ENCODE measurements at regions not wholly inside any gene's neighbourhood (a gene's known extent, or its start where the extent isn't known, plus 50 kb on each side); places are given as distances from the start of the nearest gene placed in this dataset.

DNA sequence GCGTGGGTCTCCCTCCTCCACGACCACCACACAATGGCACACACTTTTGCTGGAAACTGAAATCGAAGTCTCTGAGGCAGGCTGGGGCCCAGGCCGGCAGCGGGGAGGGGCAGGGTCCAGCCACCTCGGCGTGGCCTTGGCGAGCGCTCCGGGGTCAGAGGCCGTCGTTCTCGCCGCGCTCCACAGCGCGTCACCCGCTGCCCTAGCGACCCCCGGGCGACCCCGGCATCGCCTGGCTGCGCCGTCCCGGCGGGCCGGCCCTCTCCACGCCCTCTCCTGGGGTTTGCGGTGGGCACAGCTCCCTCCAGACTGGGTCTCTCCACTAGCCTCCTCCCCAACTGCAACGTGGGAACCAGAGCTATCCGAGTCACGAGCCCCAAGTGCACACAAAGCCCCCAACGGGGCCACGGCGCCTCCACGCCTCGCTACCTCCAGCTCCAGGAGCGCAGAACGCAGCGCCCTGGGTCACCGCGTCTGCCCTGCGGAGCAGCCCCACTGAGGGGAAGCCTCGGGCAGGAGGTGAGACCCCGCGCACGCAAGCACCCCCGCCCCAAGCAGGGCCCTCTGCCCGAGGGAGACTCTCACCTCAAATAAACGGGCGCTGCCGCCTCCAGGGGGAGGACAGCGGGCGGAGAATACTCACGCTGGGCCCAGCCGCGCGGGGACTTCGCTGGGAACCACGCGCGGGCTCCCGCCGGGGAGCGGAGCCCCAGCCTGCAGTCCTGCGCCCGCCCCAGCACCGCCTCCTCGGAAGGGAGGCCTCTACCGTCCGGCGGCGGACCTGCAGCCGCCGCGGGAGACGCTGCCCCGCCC lies 134.0 kb upstream of the BARHL2 start:
- Histone ChIP-seq H3K4me1 (ENCODE audit: control insufficient read depth, low read depth, low read length) (no peaks in the 10 kb centered on the region), H3K4me3 (ENCODE audit: low read length) (peak overlapping the region; percentile 48), H3K18ac (ENCODE audit: low read length) (no peak overlapping the region), H2BK15ac (replicated peaks; ENCODE audit: low read depth) (no peak overlapping the region), H3K23ac (ENCODE audit: low read length) (no peak overlapping the region), H2BK120ac (ENCODE audit: low read depth, low read length) (no peak overlapping the region), H3K9ac (ENCODE audit: low read length) (peak overlapping the region; percentile 76), H3K27ac (ENCODE audit: low read depth, low read length) (no peak overlapping the region), H3K4ac (ENCODE audit: low read depth, low read length) (no peak overlapping the region), H2AK5ac (ENCODE audit: low read length) (no peak overlapping the region), H4K5ac (ENCODE audit: low read length) (no peak overlapping the region), H3K36me3 (ENCODE audit: control insufficient read depth, insufficient read depth, low read length) (no peaks in the 10 kb centered on the region), H3K79me1 (ENCODE audit: low read length) (no peaks in the 10 kb centered on the region), H3K27me3 (ENCODE audit: insufficient read depth, low read length, poor library complexity) (peaks cover 4% of the 10 kb centered on the region), H3K4me2 (ENCODE audit: low read length) (peak overlapping the region; percentile 97), H3K79me2 (ENCODE audit: control insufficient read depth, insufficient read depth, low read length) (no peaks in the 10 kb centered on the region), H4K8ac (ENCODE audit: low read depth, low read length) (no peak overlapping the region), H2BK5ac (ENCODE audit: low read length) (no peak overlapping the region), H3K56ac (ENCODE audit: low read length) (peak overlapping the region; percentile 87)
- WGBS (ENCODE audit: extremely low coverage, insufficient coverage, low lambda C conversion rate): no CpG with 5 or more reads among the region's 79 CpGs
- peak; percentile 80 for DNase-seq

DNA sequence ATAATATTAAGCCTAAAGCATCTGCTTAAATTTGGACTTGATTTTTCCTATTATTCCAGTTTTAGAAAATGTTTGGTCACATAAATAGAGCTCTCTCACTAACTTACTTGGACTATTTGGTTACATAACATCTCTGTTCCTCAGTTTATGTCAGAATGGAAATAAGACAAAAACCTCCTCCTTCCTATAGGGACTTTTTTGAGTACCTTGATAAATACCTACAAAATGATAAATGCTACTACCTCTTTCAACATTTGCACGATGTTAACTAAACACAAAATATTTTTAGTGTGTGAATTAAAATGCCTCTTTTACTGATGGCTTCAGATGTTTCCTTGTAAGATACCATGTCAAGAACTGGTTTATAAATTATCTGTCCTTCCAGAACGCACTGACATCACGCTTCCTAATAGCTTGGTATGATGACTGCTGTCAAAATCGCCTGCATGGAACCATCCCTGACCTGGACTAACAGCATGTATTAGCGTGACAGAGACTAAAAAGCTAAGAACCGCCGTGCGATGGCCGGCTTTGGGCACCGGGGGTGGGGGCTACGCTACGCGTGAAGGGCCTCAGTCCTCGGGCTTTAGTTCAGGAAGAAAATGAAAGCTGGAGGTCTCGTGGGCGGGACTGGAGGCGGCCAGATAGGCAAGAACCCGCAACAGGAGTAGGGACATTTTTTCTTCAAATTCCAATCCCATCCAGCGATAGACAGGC lies 133.2 kb upstream of the BARHL2 start:
- H3K4me1 ChIP-seq (ENCODE audit: control insufficient read depth, low read depth, low read length): no peaks in the 10 kb centered on the region
- peak overlapping the region; percentile 87 for H3K56ac ChIP-seq (ENCODE audit: low read length)
- no peak overlapping the region for H3K4ac ChIP-seq (ENCODE audit: low read depth, low read length)
- H3K23ac ChIP-seq (ENCODE audit: low read length): no peak overlapping the region
- H3K79me2 ChIP-seq (ENCODE audit: control insufficient read depth, insufficient read depth, low read length): no peaks in the 10 kb centered on the region
- no peak overlapping the region for H2BK120ac ChIP-seq (ENCODE audit: low read depth, low read length)
- no peak overlapping the region for H3K18ac ChIP-seq (ENCODE audit: low read length)
- H3K27me3 ChIP-seq (ENCODE audit: insufficient read depth, low read length, poor library complexity): peaks cover 4% of the 10 kb centered on the region
- no CpG with 5 or more reads among the region's 19 CpGs for WGBS (ENCODE audit: extremely low coverage, insufficient coverage, low lambda C conversion rate)
- H3K4me2 ChIP-seq (ENCODE audit: low read length): peak overlapping the region; percentile 97
- H4K5ac ChIP-seq (ENCODE audit: low read length): no peak overlapping the region
- no peak overlapping the region for H2AK5ac ChIP-seq (ENCODE audit: low read length)
- no peaks in the 10 kb centered on the region for H3K36me3 ChIP-seq (ENCODE audit: control insufficient read depth, insufficient read depth, low read length)
- no peak overlapping the region for H4K8ac ChIP-seq (ENCODE audit: low read depth, low read length)
- H2BK15ac ChIP-seq (replicated peaks; ENCODE audit: low read depth): no peak overlapping the region
- no peak overlapping the region for H2BK5ac ChIP-seq (ENCODE audit: low read length)
- no peaks in the 10 kb centered on the region for H3K79me1 ChIP-seq (ENCODE audit: low read length)
- H3K9ac ChIP-seq (ENCODE audit: low read length): peak overlapping the region; percentile 76
- H3K27ac ChIP-seq (ENCODE audit: low read depth, low read length): no peak overlapping the region
- peak overlapping the region; percentile 48 for H3K4me3 ChIP-seq (ENCODE audit: low read length)
- DNase-seq: no peak

GRCh38 chr1:90841473-90841872 lies 124.4 kb upstream of the BARHL2 start:
- H3K79me2 ChIP-seq (ENCODE audit: control insufficient read depth, insufficient read depth, low read length): no peaks in the 10 kb centered on the region
- H3K79me1 ChIP-seq (ENCODE audit: low read length): no peaks in the 10 kb centered on the region
- no peaks in the 10 kb centered on the region for H3K36me3 ChIP-seq (ENCODE audit: control insufficient read depth, insufficient read depth, low read length)
- no peak overlapping the region for H2BK120ac ChIP-seq (ENCODE audit: low read depth, low read length)
- H3K27me3 ChIP-seq (ENCODE audit: insufficient read depth, low read length, poor library complexity): peaks cover 51% of the 10 kb centered on the region
- H4K8ac ChIP-seq (ENCODE audit: low read depth, low read length): no peak overlapping the region
- no peak overlapping the region for H3K18ac ChIP-seq (ENCODE audit: low read length)
- no peak overlapping the region for H3K4ac ChIP-seq (ENCODE audit: low read depth, low read length)
- no peak overlapping the region for H3K27ac ChIP-seq (ENCODE audit: low read depth, low read length)
- no peak overlapping the region for H4K5ac ChIP-seq (ENCODE audit: low read length)
- H3K4me3 ChIP-seq (ENCODE audit: low read length): no peak overlapping the region
- peak overlapping the region; percentile 25 for H3K4me2 ChIP-seq (ENCODE audit: low read length)
- no peaks in the 10 kb centered on the region for H3K4me1 ChIP-seq (ENCODE audit: control insufficient read depth, low read depth, low read length)
- no peak overlapping the region for H2BK15ac ChIP-seq (replicated peaks; ENCODE audit: low read depth)
- H3K56ac ChIP-seq (ENCODE audit: low read length): no peak overlapping the region
- WGBS (ENCODE audit: extremely low coverage, insufficient coverage, low lambda C conversion rate): no CpG with 5 or more reads among the region's 21 CpGs
- peak; percentile 36 for DNase-seq
- no peak overlapping the region for H3K9ac ChIP-seq (ENCODE audit: low read length)
- H2AK5ac ChIP-seq (ENCODE audit: low read length): no peak overlapping the region
- no peak overlapping the region for H2BK5ac ChIP-seq (ENCODE audit: low read length)
- H3K23ac ChIP-seq (ENCODE audit: low read length): no peak overlapping the region

DNA sequence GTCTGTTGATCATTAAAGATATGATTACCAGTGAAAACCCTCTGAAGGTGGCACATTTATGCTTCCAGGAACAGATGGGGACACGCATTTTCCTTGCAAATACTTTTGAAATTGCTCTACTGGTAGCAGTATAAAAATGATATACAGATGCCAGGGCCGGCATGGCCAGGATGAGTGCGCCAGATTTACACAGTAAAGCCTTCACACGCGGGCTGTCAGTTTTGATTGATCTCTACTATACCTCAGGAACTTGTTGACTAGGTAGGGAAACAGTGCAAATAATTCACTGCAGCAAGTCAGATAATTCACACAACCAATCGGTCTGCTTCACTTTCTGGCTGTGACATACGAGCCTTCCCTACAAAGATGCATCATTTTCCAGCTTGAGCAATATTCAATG lies 123.2 kb upstream of the BARHL2 start:
- H2AK5ac ChIP-seq (ENCODE audit: low read length): no peak overlapping the region
- H3K23ac ChIP-seq (ENCODE audit: low read length): no peak overlapping the region
- H2BK120ac ChIP-seq (ENCODE audit: low read depth, low read length): no peak overlapping the region
- no peak overlapping the region for H3K27ac ChIP-seq (ENCODE audit: low read depth, low read length)
- no peak overlapping the region for H3K4ac ChIP-seq (ENCODE audit: low read depth, low read length)
- H2BK15ac ChIP-seq (replicated peaks; ENCODE audit: low read depth): no peak overlapping the region
- H3K18ac ChIP-seq (ENCODE audit: low read length): no peak overlapping the region
- H4K8ac ChIP-seq (ENCODE audit: low read depth, low read length): no peak overlapping the region
- WGBS (ENCODE audit: extremely low coverage, insufficient coverage, low lambda C conversion rate): no CpG with 5 or more reads among the region's 7 CpGs
- no peak overlapping the region for H3K56ac ChIP-seq (ENCODE audit: low read length)
- no peaks in the 10 kb centered on the region for H3K79me2 ChIP-seq (ENCODE audit: control insufficient read depth, insufficient read depth, low read length)
- no peak for DNase-seq
- H3K79me1 ChIP-seq (ENCODE audit: low read length): no peaks in the 10 kb centered on the region
- no peak overlapping the region for H3K4me2 ChIP-seq (ENCODE audit: low read length)
- no peaks in the 10 kb centered on the region for H3K36me3 ChIP-seq (ENCODE audit: control insufficient read depth, insufficient read depth, low read length)
- no peak overlapping the region for H3K9ac ChIP-seq (ENCODE audit: low read length)
- no peak overlapping the region for H3K4me3 ChIP-seq (ENCODE audit: low read length)
- H3K4me1 ChIP-seq (ENCODE audit: control insufficient read depth, low read depth, low read length): peaks cover 4% of the 10 kb centered on the region
- no peak overlapping the region for H4K5ac ChIP-seq (ENCODE audit: low read length)
- H3K27me3 ChIP-seq (ENCODE audit: insufficient read depth, low read length, poor library complexity): peaks cover 61% of the 10 kb centered on the region
- H2BK5ac ChIP-seq (ENCODE audit: low read length): no peak overlapping the region

GRCh38 chr1:90839323-90839722 lies 122.2 kb upstream of the BARHL2 start:
- Histone ChIP-seq H3K4ac (ENCODE audit: low read depth, low read length) (no peak overlapping the region), H3K56ac (ENCODE audit: low read length) (no peak overlapping the region), H4K8ac (ENCODE audit: low read depth, low read length) (no peak overlapping the region), H3K27ac (ENCODE audit: low read depth, low read length) (no peak overlapping the region), H3K23ac (ENCODE audit: low read length) (no peak overlapping the region), H2AK5ac (ENCODE audit: low read length) (no peak overlapping the region), H3K36me3 (ENCODE audit: control insufficient read depth, insufficient read depth, low read length) (no peaks in the 10 kb centered on the region), H2BK120ac (ENCODE audit: low read depth, low read length) (no peak overlapping the region), H3K4me1 (ENCODE audit: control insufficient read depth, low read depth, low read length) (peaks cover 6% of the 10 kb centered on the region), H2BK5ac (ENCODE audit: low read length) (no peak overlapping the region), H4K5ac (ENCODE audit: low read length) (no peak overlapping the region), H2BK15ac (replicated peaks; ENCODE audit: low read depth) (no peak overlapping the region), H3K79me1 (ENCODE audit: low read length) (no peaks in the 10 kb centered on the region), H3K9ac (ENCODE audit: low read length) (no peak overlapping the region), H3K79me2 (ENCODE audit: control insufficient read depth, insufficient read depth, low read length) (no peaks in the 10 kb centered on the region), H3K4me2 (ENCODE audit: low read length) (no peak overlapping the region), H3K4me3 (ENCODE audit: low read length) (no peak overlapping the region), H3K27me3 (ENCODE audit: insufficient read depth, low read length, poor library complexity) (peaks cover 59% of the 10 kb centered on the region), H3K18ac (ENCODE audit: low read length) (no peak overlapping the region)
- no CpG with 5 or more reads among the region's 5 CpGs for WGBS (ENCODE audit: extremely low coverage, insufficient coverage, low lambda C conversion rate)
- DNase-seq: no peak

Measured in mesendoderm (in vitro differentiated cells).